Kidney epithelial cell (primary cell): ENCODE measurements at regions not wholly inside any gene's neighbourhood (a gene's known extent, or its start where the extent isn't known, plus 50 kb on each side); places are given as distances from the start of the nearest gene placed in this dataset.
A peak's percentile ranks its signal among the peaks of the same experiment; 100 is the strongest.

ENCODE experiments used
- DNase-seq: peaks from one replicate; pipeline ENCODE4 v3.0.0-alpha.2; 2010; ENCODE audit warnings: low read depth
- H3K27me3 ChIP-seq: 2 replicates; pipeline ENCODE4 v1.6.0; 2011; ENCODE audit warnings: low read length; ENCODE audit not compliant: control insufficient read depth, insufficient read depth
- H3K36me3 ChIP-seq: 2 replicates; pipeline ENCODE4 v1.5.1; 2011; ENCODE audit warnings: low read length; ENCODE audit not compliant: control insufficient read depth, insufficient read depth
- H3K4me3 ChIP-seq: 2 replicates; pipeline ENCODE4 v1.5.1; 2011; ENCODE audit warnings: low read depth, mild to moderate bottlenecking, control low read depth, low read length
- CTCF ChIP-seq: IDR thresholded peaks from 2 replicates; pipeline ENCODE4 v1.5.1; 2011; ENCODE audit warnings: mild to moderate bottlenecking, moderate library complexity, low read length, control low read depth, inconsistent platforms; ENCODE audit not compliant: insufficient read depth, poor library complexity, severe bottlenecking

DNA sequence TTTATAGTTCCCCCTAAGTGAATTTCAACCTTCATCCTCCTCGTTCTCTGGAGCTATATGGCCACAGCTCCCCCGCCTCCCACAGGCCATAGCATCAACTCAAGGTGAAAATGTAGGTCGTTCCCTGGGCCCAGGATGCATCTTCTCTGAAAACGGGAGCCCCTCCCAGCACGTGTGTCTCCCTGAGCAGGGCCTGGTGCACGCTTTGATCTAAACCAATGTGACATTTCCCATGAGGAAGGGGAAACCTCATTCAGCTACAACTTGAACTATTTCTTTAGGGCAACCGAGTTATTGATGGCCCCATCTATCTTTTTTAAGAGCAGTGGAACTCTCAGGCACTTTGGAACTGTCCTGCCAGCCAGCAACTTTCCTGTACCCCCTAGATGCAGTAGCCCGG, 57.8 kb upstream of the BACE2 start:
- Histone ChIP-seq H3K4me3 (no peak overlapping the region), H3K27me3 (peaks cover 4% of the 10 kb centered on the region), H3K36me3 (no peaks in the 10 kb centered on the region)
- TF ChIP-seq CTCF: no peak
- DNase-seq: no peak

DNA sequence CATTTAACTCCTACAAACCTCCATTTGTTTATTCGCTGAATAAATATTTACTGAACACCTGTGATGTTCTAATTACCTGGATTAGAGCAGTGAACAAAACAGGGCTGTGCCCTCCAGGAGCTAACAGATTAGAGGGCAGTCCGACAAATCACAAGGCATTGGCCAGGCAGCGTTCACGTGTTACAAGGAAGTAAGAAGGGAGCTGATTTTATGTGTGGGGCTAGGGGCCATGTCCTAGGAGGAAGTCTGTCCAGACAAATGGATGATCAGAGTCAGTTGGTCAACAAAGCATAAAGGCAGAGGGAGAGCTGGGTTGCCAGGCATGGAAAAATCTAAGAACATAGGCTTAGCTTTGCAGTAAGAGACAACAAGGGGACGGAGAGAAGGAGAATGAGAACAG, 57.3 kb upstream of the BACE2 start:
- no peak for DNase-seq
- no peak overlapping the region for H3K4me3 ChIP-seq
- peaks cover 4% of the 10 kb centered on the region for H3K27me3 ChIP-seq
- H3K36me3 ChIP-seq: no peaks in the 10 kb centered on the region
- TF ChIP-seq CTCF: no peak

GRCh38 chr21:41111681-41112080, 56.3 kb upstream of the BACE2 start:
- Histone ChIP-seq H3K27me3 (peaks cover 4% of the 10 kb centered on the region), H3K4me3 (no peak overlapping the region), H3K36me3 (no peaks in the 10 kb centered on the region)
- no peak for DNase-seq
- no peak for TF ChIP-seq CTCF

DNA sequence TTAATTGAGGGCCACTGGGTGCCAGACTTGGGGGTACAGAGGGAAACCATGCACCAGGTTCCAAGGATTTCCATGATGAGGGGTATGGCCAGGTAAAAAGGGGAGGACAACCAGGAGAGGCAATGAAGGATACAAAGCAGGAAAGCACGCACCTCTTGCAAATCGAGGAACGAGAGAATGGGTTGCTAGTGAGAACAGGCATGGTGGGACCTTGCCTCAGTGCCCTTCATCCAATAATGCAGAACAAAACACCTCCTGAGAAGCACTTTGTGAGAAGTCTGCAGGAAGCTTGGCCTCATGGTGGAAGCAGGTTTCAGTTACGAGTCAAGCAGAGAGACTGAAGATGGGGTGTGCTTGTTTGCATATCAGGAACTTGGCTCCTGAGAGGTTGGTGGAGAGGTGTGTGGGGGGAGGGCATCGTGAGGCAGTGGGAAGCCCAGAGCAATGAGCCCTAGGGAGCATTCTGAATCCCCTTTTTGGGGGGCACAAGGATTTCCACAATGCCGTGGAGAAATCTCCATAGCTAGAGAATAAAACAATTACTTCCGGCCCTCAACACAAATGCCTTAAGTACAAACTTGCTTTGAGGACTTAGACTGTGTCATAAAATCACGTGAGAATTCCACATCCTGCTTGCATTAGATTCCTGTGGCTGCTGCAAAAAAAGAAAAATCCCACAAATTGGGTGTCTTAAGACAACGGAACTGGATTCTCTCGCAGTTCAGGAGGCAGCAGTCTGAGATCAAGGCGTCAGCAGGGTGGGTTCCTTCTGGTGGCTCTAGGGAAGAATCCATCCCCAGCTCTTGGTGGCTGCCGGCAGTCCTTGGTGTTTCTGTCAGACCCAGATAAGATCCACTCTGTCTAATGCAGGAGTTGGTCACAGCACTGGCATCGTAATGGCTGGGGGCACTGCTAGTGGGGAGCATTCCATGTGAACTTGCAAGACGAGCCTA, 54.9 kb upstream of the BACE2 start:
- Histone ChIP-seq H3K27me3 (peaks cover 4% of the 10 kb centered on the region), H3K4me3 (no peak overlapping the region), H3K36me3 (no peaks in the 10 kb centered on the region)
- DNase-seq: peak; percentile 88
- TF ChIP-seq CTCF: no peak

DNA sequence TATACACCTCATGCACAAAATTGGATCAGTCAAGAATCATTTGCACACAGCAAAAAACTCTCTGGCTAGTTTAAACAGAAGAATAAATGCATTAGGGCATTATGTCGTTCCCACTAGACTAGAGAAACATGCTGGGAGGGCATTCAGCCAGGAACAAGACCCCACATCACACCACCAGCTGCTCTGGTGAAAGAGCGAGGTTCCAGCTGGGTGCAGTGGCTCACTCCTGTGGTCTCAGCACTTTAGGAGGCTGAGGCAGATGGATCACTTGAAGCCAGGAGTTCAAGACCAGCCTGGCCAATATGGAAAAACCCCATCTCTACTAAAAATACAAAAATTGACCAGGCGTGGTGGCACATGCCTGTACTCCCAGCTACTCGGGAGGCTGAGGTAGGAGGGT, 52.1 kb upstream of the BACE2 start:
- Histone ChIP-seq H3K4me3 (no peak overlapping the region), H3K36me3 (no peaks in the 10 kb centered on the region), H3K27me3 (no peaks in the 10 kb centered on the region)
- no peak for TF ChIP-seq CTCF
- DNase-seq: no peak
